Naive thymus-derived CD4-positive, alpha-beta T cell (primary cell): ENCODE measurements at regions not wholly inside any gene's neighbourhood (a gene's known extent, or its start where the extent isn't known, plus 50 kb on each side); places are given as distances from the start of the nearest gene placed in this dataset.
"Not testable (repeated sequence)": the region's sequence is repeated elsewhere in the genome, so short reads cannot be mapped to it uniquely, and the experiment has no call there.

Experiments used
- ATAC-seq: fragments of 150-1000 bp; cut with Tn5 transposase; 2 replicates; pipeline ENCODE4 v1.10.0; 2021; ENCODE audit warnings: mild to moderate bottlenecking, moderate library complexity
- CTCF ChIA-PET: fragments of 350-600 bp; sonication (Branson Sonifier 250); formaldehyde crosslinking; loops from one replicate; lab custom pipeline; 2021; ENCODE audit warnings: antibody characterized with exemption; lab: Charles Lee
- POLR2A ChIA-PET: fragments of 350-600 bp; sonication (Branson Sonifier 250); formaldehyde crosslinking; loops from one replicate; lab custom pipeline; 2021; ENCODE audit warnings: antibody characterized with exemption, inconsistent platforms; lab: Charles Lee
- DNase-seq, 9 donors: peaks; one replicate each; pipeline versions ENCODE4 v3.0.0 to v3.0.0-alpha.2; 2020 to 2022; ENCODE audit warnings: mixed read lengths in 1 of 9
- H3K27ac ChIP-seq: one replicate; pipeline ENCODE4 v1.7.0; 2013; ENCODE audit warnings: mild to moderate bottlenecking, low read depth, low read length, moderate library complexity
- H3K27me3 ChIP-seq, 2 donors: one replicate each; pipeline ENCODE4 v1.7.0; 2013; ENCODE audit warnings: low read length in 2 of 2, mild to moderate bottlenecking in 2 of 2, moderate library complexity in 2 of 2; ENCODE audit not compliant: control insufficient read depth in 2 of 2, insufficient read depth in 2 of 2
- H3K36me3 ChIP-seq, 3 experiments: 1 replicate in 2 of 3; 2 replicates in 1 of 3; pipeline ENCODE4 v1.7.0; 2013; ENCODE audit warnings: low read length in 3 of 3, mild to moderate bottlenecking in 3 of 3, moderate library complexity in 1 of 3; ENCODE audit not compliant: insufficient read depth in 3 of 3, control insufficient read depth in 2 of 3
- H3K4me1 ChIP-seq, 2 donors: one replicate each; pipeline ENCODE4 v1.7.0; 2013; ENCODE audit warnings: low read length in 2 of 2, mild to moderate bottlenecking in 2 of 2, moderate library complexity in 1 of 2; ENCODE audit not compliant: control insufficient read depth in 2 of 2, insufficient read depth in 2 of 2
- H3K4me3 ChIP-seq: 2 replicates; pipeline ENCODE4 v1.7.0; 2013; ENCODE audit warnings: mild to moderate bottlenecking, low read length
- H3K9me3 ChIP-seq, 3 experiments: 1 replicate in 2 of 3; 2 replicates in 1 of 3; pipeline ENCODE4 v1.7.0; 2013; ENCODE audit warnings: low read length in 3 of 3; ENCODE audit not compliant: control insufficient read depth in 2 of 3
- H3K27ac Mint-ChIP-seq, 9 donors: one replicate each; pipeline ENCODE4 v1.8.0; 2020 to 2022; ENCODE audit warnings: mixed read lengths in 9 of 9, mild to moderate bottlenecking in 8 of 9, moderate library complexity in 5 of 9, inconsistent platforms in 2 of 9
- H3K27me3 Mint-ChIP-seq, 5 donors: one replicate each; pipeline ENCODE4 v1.8.0; 2021 to 2022; ENCODE audit warnings: mixed read lengths in 5 of 5, mild to moderate bottlenecking in 1 of 5
- H3K36me3 Mint-ChIP-seq, 5 donors: one replicate each; pipeline ENCODE4 v1.8.0; 2020 to 2022; ENCODE audit warnings: mixed read lengths in 5 of 5, mild to moderate bottlenecking in 3 of 5, inconsistent platforms in 1 of 5
- H3K4me1 Mint-ChIP-seq, 7 donors: one replicate each; pipeline ENCODE4 v1.8.0; 2020 to 2022; ENCODE audit warnings: mixed read lengths in 7 of 7, mild to moderate bottlenecking in 3 of 7, inconsistent platforms in 1 of 7
- H3K4me3 Mint-ChIP-seq, 10 donors: one replicate each; pipeline ENCODE4 v1.8.0; 2020 to 2022; ENCODE audit warnings: mild to moderate bottlenecking in 10 of 10, mixed read lengths in 10 of 10, moderate library complexity in 6 of 10, inconsistent platforms in 2 of 10
- H3K9me3 Mint-ChIP-seq, 11 donors: one replicate each; pipeline ENCODE4 v1.8.0; 2020 to 2022; ENCODE audit warnings: mixed read lengths in 11 of 11, mild to moderate bottlenecking in 4 of 11, inconsistent platforms in 1 of 11, moderate library complexity in 1 of 11
- intact Hi-C, 2 donors: fragments of 100-400 bp; cut with micrococcal nuclease; formaldehyde crosslinking; loops; one replicate each; pipeline ENCODE4 v1.15.1; 2023

DNA sequence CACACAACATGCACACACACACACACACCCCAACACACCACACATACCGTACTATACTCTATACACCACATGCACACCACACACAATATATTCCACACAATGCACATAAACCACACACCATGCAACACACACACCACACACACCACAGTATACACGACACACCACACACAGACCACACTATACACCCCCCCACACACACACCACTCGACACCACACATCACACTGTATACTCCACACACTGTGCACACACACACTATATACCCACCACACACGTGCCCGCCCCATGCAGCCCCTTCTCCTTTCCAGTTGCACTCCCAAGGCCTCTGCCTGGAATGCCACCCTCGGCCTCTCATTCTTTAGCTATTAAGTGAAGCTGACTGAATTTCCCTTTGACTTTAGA, 148.2 kb upstream of the NOCT start:
- no peaks in the 10 kb centered on the region for H3K4me1 ChIP-seq
- Mint-ChIP-seq H3K4me1 (peaks cover 0 to 9% (median 0%) of the 10 kb centered on the region in 7 donors), H3K27me3 (peaks cover 6 to 14% (median 13%) of the 10 kb centered on the region in 5 donors), H3K9me3 (no peaks in the 10 kb centered on the region), H3K36me3 (no peaks in the 10 kb centered on the region), H3K4me3 (no peak overlapping the region), H3K27ac (no peak overlapping the region)
- H3K27ac ChIP-seq, result no peak overlapping the region
- H3K27me3 ChIP-seq, result no peaks in the 10 kb centered on the region
- no peaks in the 10 kb centered on the region for H3K36me3 ChIP-seq
- ATAC-seq (peak; percentile 30), DNase-seq (no peak)
- intact Hi-C loops, result no loop called here
- CTCF ChIA-PET, result interaction anchor here (0.7 kb wide), 1 partner anchor 832 kb away, joined by 3 read pairs; no protein-coding TSS in a partner anchor
- H3K9me3 ChIP-seq, result no peaks in the 10 kb centered on the region
- POLR2A ChIA-PET, result no interaction called here
- no peak overlapping the region for H3K4me3 ChIP-seq

DNA sequence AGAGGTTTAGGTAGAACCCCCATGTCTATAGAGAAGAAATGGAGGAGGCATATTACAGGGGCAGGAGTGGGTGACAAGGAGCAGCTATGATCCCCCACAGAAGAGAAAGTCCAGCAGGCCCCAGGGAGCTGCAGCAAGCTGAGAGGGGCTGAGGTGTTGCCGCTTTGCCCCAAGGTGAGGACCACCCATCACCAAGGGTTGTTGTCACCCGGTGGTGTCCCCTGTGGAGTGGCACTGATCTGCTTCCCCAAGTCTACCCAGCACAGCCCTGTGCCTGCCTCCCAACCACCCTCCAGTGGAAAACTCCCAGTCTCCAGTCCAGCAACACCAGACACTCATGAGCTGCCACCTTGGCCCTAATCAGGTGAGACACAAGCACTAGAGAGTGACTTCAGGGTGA, 149.3 kb upstream of the NOCT start:
- no peak for ATAC-seq
- H3K4me1 Mint-ChIP-seq, result peaks cover 0 to 9% (median 0%) of the 10 kb centered on the region in 7 donors
- Histone ChIP-seq H3K9me3 (no peaks in the 10 kb centered on the region), H3K27me3 (no peaks in the 10 kb centered on the region), H3K36me3 (no peaks in the 10 kb centered on the region), H3K4me3 (no peak overlapping the region), H3K4me1 (no peaks in the 10 kb centered on the region), H3K27ac (no peak overlapping the region)
- DNase-seq, result no peak
- intact Hi-C loops, result no loop called here
- CTCF ChIA-PET, result no interaction called here
- no peaks in the 10 kb centered on the region for H3K9me3 Mint-ChIP-seq
- H3K27me3 Mint-ChIP-seq, result peaks cover 5 to 17% (median 12%) of the 10 kb centered on the region in 5 donors
- H3K27ac Mint-ChIP-seq, result no peak overlapping the region
- POLR2A ChIA-PET, result no interaction called here
- H3K36me3 Mint-ChIP-seq, result no peaks in the 10 kb centered on the region
- H3K4me3 Mint-ChIP-seq, result no peak overlapping the region

- H3K9me3 Mint-ChIP-seq, result no peaks in the 10 kb centered on the region
- H3K36me3 ChIP-seq, result no peaks in the 10 kb centered on the region
- no peaks in the 10 kb centered on the region for H3K36me3 Mint-ChIP-seq
- H3K4me3 ChIP-seq, result no peak overlapping the region
- no peak overlapping the region for H3K27ac Mint-ChIP-seq
- ATAC-seq (no peak), DNase-seq (no peak)
- no peaks in the 10 kb centered on the region for H3K4me1 ChIP-seq
- H3K27me3 Mint-ChIP-seq, result peaks cover 0 to 11% (median 6%) of the 10 kb centered on the region in 5 donors
- peaks cover 0 to 9% (median 0%) of the 10 kb centered on the region in 7 donors for H3K4me1 Mint-ChIP-seq
- H3K27me3 ChIP-seq, result no peaks in the 10 kb centered on the region
- ChIA-PET POLR2A (no interaction called here), CTCF (no interaction called here)
- H3K4me3 Mint-ChIP-seq, result no peak overlapping the region
- no peak overlapping the region for H3K27ac ChIP-seq
- no peaks in the 10 kb centered on the region for H3K9me3 ChIP-seq
- intact Hi-C loops, result no loop called here
Observed at GRCh38 chr4:138865765-138866164, 149.8 kb upstream of the NOCT start.

GRCh38 chr4:138864961-138865720, 150.4 kb upstream of the NOCT start:
- no peaks in the 10 kb centered on the region for H3K9me3 Mint-ChIP-seq
- no peak overlapping the region for H3K4me3 ChIP-seq
- no peak overlapping the region for H3K4me3 Mint-ChIP-seq
- no peaks in the 10 kb centered on the region for H3K27me3 ChIP-seq
- ATAC-seq (no peak), DNase-seq (no peak)
- no peaks in the 10 kb centered on the region for H3K4me1 ChIP-seq
- no peaks in the 10 kb centered on the region for H3K36me3 ChIP-seq
- H3K36me3 Mint-ChIP-seq, result no peaks in the 10 kb centered on the region
- ChIA-PET POLR2A (no interaction called here), CTCF (no interaction called here)
- intact Hi-C loops, result no loop called here
- H3K27me3 Mint-ChIP-seq, result peaks cover 0 to 13% (median 5%) of the 10 kb centered on the region in 5 donors
- no peaks in the 10 kb centered on the region for H3K9me3 ChIP-seq
- no peak overlapping the region for H3K27ac ChIP-seq
- no peak overlapping the region for H3K27ac Mint-ChIP-seq
- H3K4me1 Mint-ChIP-seq, result peaks cover 0 to 9% (median 0%) of the 10 kb centered on the region in 7 donors

DNA sequence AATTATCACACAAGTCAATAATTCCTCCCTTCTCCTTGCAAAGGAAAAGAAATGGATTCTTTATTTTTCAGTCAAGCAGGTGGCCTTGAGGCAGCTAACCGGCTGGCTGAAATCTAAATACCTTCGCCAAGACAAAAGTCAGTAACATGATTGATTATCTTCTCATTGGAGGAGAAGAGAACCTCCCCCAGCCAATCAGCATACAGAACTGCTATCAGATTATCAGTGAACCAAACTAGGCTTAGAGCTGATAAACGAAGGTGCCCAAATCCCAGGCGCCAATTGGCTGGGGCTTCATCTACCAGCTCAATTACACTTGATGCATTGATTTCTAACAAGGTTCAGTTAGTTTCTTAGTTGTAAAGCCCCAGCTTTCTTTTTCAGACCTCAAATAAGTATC, 152.4 kb upstream of the NOCT start:
- ChIA-PET POLR2A (no interaction called here), CTCF (interaction anchor here (0.9 kb wide), 1 partner anchor 8 kb away, joined by 3 read pairs; no protein-coding TSS in a partner anchor)
- intact Hi-C loops, result no loop called here

DNA sequence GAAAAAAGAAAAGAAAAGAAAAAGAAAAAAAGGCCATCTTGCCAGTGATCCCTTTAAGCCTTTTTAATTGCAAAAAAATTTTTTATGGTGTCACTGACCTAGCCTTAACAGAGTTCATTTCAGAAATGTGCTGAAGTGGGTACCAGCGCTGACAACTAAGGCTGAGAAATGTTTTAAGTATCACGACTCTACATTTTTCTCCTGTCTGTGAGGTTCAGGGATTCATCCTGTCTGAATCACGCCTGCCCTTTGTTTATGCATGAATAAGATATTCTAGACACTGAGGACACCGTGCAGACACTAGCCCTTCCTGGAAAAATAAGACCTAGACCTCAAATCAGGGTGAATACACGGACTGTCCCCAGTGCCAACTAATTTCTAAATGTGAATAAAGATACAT, 154.4 kb upstream of the NOCT start:
- H3K4me3 ChIP-seq, result no peak overlapping the region
- H3K9me3 ChIP-seq, result no peaks in the 10 kb centered on the region
- DNase-seq, result no peak
- no peak overlapping the region for H3K27ac ChIP-seq
- Mint-ChIP-seq H3K4me3 (no peak overlapping the region), H3K27me3 (peaks cover 1 to 27% (median 4%) of the 10 kb centered on the region in 5 donors), H3K27ac (no peak overlapping the region), H3K4me1 (peaks cover 0 to 9% (median 0%) of the 10 kb centered on the region in 7 donors), H3K36me3 (no peaks in the 10 kb centered on the region), H3K9me3 (no peaks in the 10 kb centered on the region)
- H3K4me1 ChIP-seq, result no peaks in the 10 kb centered on the region
- H3K36me3 ChIP-seq, result no peaks in the 10 kb centered on the region
- ChIA-PET CTCF (no interaction called here), POLR2A (no interaction called here)
- ATAC-seq, result no peak
- no peaks in the 10 kb centered on the region for H3K27me3 ChIP-seq
- intact Hi-C loops, result no loop called here

More for the DNA sequence above, 152.4 kb upstream of the NOCT start:
- no peak overlapping the region for H3K27ac ChIP-seq
- no peaks in the 10 kb centered on the region for H3K9me3 Mint-ChIP-seq
- H3K4me1 ChIP-seq, result no peaks in the 10 kb centered on the region
- H3K4me3 ChIP-seq, result no peak overlapping the region
- no peaks in the 10 kb centered on the region for H3K9me3 ChIP-seq
- no peaks in the 10 kb centered on the region for H3K27me3 ChIP-seq
- H3K36me3 ChIP-seq, result no peaks in the 10 kb centered on the region
- peaks cover 0 to 9% (median 0%) of the 10 kb centered on the region in 7 donors for H3K4me1 Mint-ChIP-seq
- H3K4me3 Mint-ChIP-seq, result no peak overlapping the region
- H3K36me3 Mint-ChIP-seq, result no peaks in the 10 kb centered on the region
- DNase-seq (no peak), ATAC-seq (no peak)
- H3K27me3 Mint-ChIP-seq, result peaks cover 0 to 22% (median 4%) of the 10 kb centered on the region in 5 donors
- H3K27ac Mint-ChIP-seq, result no peak overlapping the region

- H3K27me3 ChIP-seq, H3K4me1 ChIP-seq, H3K36me3 Mint-ChIP-seq, H3K36me3 ChIP-seq, H3K9me3 Mint-ChIP-seq, H3K27ac ChIP-seq, H3K4me3 Mint-ChIP-seq, DNase-seq, H3K4me3 ChIP-seq, ATAC-seq, H3K9me3 ChIP-seq, intact Hi-C loops, H3K27ac Mint-ChIP-seq, H3K4me1 Mint-ChIP-seq, POLR2A ChIA-PET: not testable (repeated sequence)
- peaks cover 8 to 35% (median 11%) of the 10 kb centered on the region in 5 donors for H3K27me3 Mint-ChIP-seq
- CTCF ChIA-PET, result interaction anchor here (1.2 kb wide), 1 partner anchor 10 kb away, joined by 4 read pairs; no protein-coding TSS in a partner anchor
Observed at GRCh38 chr4:138860357-138860756, 155.2 kb upstream of the NOCT start.
